ENCODE measurements at regions not wholly inside any gene's neighbourhood (a gene's known extent, or its start where the extent isn't known, plus 50 kb on each side); places are given as distances from the start of the nearest gene placed in this dataset.
"Not testable (repeated sequence)": the region's sequence is repeated elsewhere in the genome, so short reads cannot be mapped to it uniquely, and the experiment has no call there.

GRCh38 chr20:7760247-7761031 lies 179.8 kb downstream of the HAO1 start:
- DNase-seq (ENCODE audit: low read depth in 2 of 2) = no peak

GRCh38 chr20:7765221-7765620 lies 175.0 kb downstream of the HAO1 start:
- no peak for DNase-seq (ENCODE audit: low read depth in 2 of 2)

GRCh38 chr20:7770046-7770445 lies 170.2 kb downstream of the HAO1 start:
- peak; percentile 36 to 50 for DNase-seq (ENCODE audit: low read depth in 2 of 2)

GRCh38 chr20:7770578-7770977 lies 169.7 kb downstream of the HAO1 start:
- peak; percentile 86 to 89 for DNase-seq (ENCODE audit: low read depth in 2 of 2)

GRCh38 chr20:7772371-7772770 lies 167.9 kb downstream of the HAO1 start:
- DNase-seq (ENCODE audit: low read depth in 2 of 2) = peak; percentile 48 to 63

- no peak for DNase-seq (ENCODE audit: low read depth in 2 of 2)
Measured at GRCh38 chr20:7773511-7773910, 166.7 kb downstream of the HAO1 start.

GRCh38 chr20:7775072-7775471 lies 165.2 kb downstream of the HAO1 start:
- DNase-seq (ENCODE audit: low read depth in 2 of 2) = no peak

GRCh38 chr20:7776148-7776547 lies 164.1 kb downstream of the HAO1 start:
- DNase-seq (ENCODE audit: low read depth in 2 of 2) = no peak

GRCh38 chr20:7790189-7790588 lies 150.1 kb downstream of the HAO1 start:
- DNase-seq (ENCODE audit: low read depth in 2 of 2) = peak in 1 of 2 donors; percentile 9

- DNase-seq (ENCODE audit: low read depth in 2 of 2) = peak in 1 of 2 donors; percentile 49
Measured at GRCh38 chr20:7792150-7792869, 147.9 kb downstream of the HAO1 start.

GRCh38 chr20:7798176-7798575 lies 142.1 kb downstream of the HAO1 start:
- no peak for DNase-seq (ENCODE audit: low read depth in 2 of 2)

GRCh38 chr20:7799862-7800261 lies 140.4 kb downstream of the HAO1 start:
- DNase-seq (ENCODE audit: low read depth in 2 of 2) = no peak

GRCh38 chr20:7803411-7804151 lies 136.7 kb downstream of the HAO1 start:
- not testable (repeated sequence) for DNase-seq (ENCODE audit: low read depth in 2 of 2)

GRCh38 chr20:7806831-7807230 lies 133.4 kb downstream of the HAO1 start:
- peak; percentile 29 to 44 for DNase-seq (ENCODE audit: low read depth in 2 of 2)

- peak in 1 of 2 donors; percentile 37 for DNase-seq (ENCODE audit: low read depth in 2 of 2)
Measured at GRCh38 chr20:7817286-7817685, 123.0 kb downstream of the HAO1 start.

- peak in 1 of 2 donors; percentile 58 for DNase-seq (ENCODE audit: low read depth in 2 of 2)
Measured at GRCh38 chr20:7818477-7818876, 121.8 kb downstream of the HAO1 start.

GRCh38 chr20:7820897-7821296 lies 119.4 kb downstream of the HAO1 start:
- no peak for DNase-seq (ENCODE audit: low read depth in 2 of 2)

GRCh38 chr20:7822772-7823171 lies 117.5 kb downstream of the HAO1 start:
- DNase-seq (ENCODE audit: low read depth in 2 of 2) = no peak

- DNase-seq (ENCODE audit: low read depth in 2 of 2) = no peak
Measured at GRCh38 chr20:7828437-7828836, 111.8 kb downstream of the HAO1 start.

- DNase-seq (ENCODE audit: low read depth in 2 of 2) = no peak
Measured at GRCh38 chr20:7829031-7829430, 111.2 kb downstream of the HAO1 start.

GRCh38 chr20:7829776-7830175 lies 110.5 kb downstream of the HAO1 start:
- peak in 1 of 2 donors; percentile 56 for DNase-seq (ENCODE audit: low read depth in 2 of 2)

All from lung microvascular endothelial cell (primary cell).